Stimulated activated CD8-positive, alpha-beta memory T cell treated with anti-CD3 and anti-CD28 coated beads, Interleukin-15, amount 100 ng/mL, for 4 hours (primary cell): ENCODE measurements at regions not wholly inside any gene's neighbourhood (a gene's known extent, or its start where the extent isn't known, plus 50 kb on each side); places are given as distances from the start of the nearest gene placed in this dataset.

ENCODE experiments used
- DNase-seq, 2 donors: peaks; one replicate each; pipeline ENCODE4 v3.0.0-alpha.2; 2020; ENCODE audit warnings: low read depth in 2 of 2

DNA sequence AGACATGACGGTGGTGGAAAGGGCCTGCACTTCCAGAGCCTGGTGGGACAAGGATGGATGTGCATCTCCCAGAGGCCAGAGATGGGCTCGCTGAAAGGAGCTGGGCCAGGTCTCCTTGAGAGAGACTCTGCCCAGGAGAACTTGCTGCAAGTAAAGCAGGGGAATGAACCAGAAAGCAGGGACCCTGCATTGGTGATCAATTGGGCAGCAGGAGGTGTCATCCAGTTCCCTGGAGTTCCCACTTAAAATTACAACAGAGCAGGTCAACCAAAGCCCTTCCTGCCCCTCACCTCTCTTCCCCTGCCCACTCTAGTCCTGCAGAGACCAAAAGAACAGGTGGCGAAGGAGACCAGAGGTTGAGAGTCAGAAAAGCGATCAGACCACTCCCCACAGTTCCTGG lies 69.7 kb upstream of the CAB39 start:
- no peak for DNase-seq

DNA sequence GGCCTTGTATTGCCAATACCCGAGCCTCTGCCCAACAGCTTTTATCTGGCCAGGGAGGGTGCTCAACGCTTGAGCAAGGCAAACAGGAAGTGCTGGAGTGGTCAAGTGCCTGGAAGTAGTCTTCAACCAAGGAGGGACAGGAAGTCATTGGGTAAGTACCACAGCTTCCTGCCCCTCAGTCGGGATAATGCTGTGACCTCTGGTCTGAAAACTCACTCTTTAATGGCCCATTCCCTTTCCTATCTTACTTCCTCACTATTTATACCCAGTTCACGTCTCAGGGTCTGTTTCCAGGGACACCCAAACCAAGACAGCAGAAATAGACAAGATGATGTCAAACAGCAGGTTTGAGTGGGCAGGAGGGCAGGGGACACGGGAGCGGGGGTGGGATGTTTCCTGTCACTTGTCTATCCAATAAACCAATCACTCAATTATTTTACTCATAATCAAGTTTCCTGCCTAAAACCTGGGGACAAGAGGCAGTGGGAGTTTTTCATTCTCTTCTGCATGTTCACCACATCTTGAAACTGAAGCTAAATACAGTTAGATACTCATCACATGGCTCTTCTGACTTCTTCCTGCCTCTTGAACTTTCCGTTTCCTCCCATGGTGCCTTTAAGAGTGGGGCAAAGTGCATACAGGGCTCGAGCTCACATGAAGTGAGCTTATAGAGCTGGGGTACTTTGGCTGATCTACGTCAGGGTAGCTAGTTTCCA lies 68.9 kb upstream of the CAB39 start:
- peak in 1 of 2 donors; percentile 58 for DNase-seq

DNA sequence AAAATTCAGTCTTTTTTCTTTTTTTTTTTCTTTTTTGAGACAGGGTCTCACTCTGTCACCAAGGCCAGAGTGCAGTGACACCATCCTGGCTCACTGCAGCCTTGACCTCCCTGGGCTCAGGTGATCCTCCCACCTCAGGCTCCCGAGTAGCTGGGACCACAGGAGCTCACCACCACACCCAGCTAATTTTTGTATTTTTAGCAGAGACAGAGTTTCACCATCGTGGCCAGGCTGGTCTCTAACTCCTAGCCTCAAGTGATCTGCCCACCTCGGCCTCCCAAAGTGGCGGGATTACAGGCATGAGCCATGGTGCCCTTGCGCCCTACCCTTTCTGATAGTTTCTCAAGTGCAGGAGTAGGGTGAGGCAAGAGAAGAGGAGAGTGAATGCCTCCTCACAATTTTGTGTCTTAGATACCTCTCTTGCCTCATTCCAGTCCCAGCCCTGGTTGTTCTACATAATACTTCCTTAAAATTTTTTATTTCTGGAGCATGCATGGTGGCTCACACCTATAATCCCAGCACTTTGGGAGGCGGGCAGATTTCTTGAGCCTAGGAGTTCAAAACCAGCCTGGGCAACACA lies 68.2 kb upstream of the CAB39 start:
- no peak for DNase-seq

DNA sequence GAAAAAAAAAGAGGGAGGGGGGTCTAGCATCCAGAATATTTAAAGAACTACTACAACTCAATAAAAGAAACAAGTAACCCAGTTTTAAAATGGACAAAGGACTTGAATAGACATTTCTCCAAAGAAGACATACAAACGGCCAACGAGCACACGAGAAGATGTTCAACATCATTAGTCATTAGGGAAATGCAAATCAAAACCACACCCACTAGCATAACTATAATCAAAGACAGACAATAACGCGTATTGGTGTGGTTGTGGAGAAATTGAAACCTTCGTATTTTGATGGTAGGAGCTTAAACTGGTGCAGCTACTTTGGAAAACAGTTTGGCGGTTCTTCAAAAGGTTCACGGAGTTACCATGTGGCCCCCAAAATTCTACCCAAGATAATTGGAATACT lies 64.3 kb upstream of the CAB39 start:
- no peak for DNase-seq

- DNase-seq: no peak
Measured at GRCh38 chr2:230650585-230651137, 62.0 kb upstream of the CAB39 start.

- no peak for DNase-seq
Measured at GRCh38 chr2:230654057-230654456, 58.6 kb upstream of the CAB39 start.

- DNase-seq: no peak
Measured at GRCh38 chr2:230657462-230657861, 55.2 kb upstream of the CAB39 start.

DNA sequence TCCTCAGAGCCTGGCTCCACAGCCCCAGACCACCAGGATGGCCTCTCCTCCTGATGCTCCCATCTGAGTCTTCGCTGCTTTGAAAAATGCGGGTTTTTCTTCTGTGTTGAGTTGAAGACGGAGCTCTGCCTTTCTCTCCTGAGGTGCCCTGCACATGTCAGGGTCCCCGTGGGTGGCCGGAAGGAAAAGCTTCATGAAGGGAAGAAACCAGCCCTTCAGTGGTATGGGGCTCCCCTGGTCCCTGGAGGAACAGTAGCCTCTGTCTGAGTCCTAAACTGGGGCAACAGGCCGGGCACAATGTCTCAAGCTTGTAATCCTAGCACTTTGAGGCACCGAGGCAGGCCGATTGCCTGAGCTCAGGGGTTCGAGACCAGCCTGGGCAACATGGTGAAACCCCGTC lies 54.7 kb upstream of the CAB39 start:
- DNase-seq: no peak

GRCh38 chr2:230658577-230658876 lies 54.1 kb upstream of the CAB39 start:
- no peak for DNase-seq

GRCh38 chr2:230658877-230659652 lies 53.6 kb upstream of the CAB39 start:
- DNase-seq: peak in 1 of 2 donors; percentile 48

- DNase-seq: no peak
Measured at GRCh38 chr2:230660294-230661060, 52.2 kb upstream of the CAB39 start.

- peak in 1 of 2 donors; percentile 43 for DNase-seq
Measured at GRCh38 chr2:230661072-230661957, 51.3 kb upstream of the CAB39 start.
